PC-3 (cell line): ENCODE measurements at regions not wholly inside any gene's neighbourhood (a gene's known extent, or its start where the extent isn't known, plus 50 kb on each side); places are given as distances from the start of the nearest gene placed in this dataset.

Experiments used
- CTCF ChIP-seq: fragments of 300-600 bp; sonication (generic); conservative IDR thresholded peaks from 2 replicates; pipeline ENCODE4 v1.5.1; 2017; ENCODE audit warnings: antibody characterized with exemption, low read depth, mild to moderate bottlenecking, low read length
- EZH2 ChIP-seq: fragments of 300-600 bp; sonication (generic); IDR thresholded peaks from one replicate; pipeline ENCODE4 v1.6.1; 2017; ENCODE audit warnings: antibody characterized with exemption, mild to moderate bottlenecking, low read length; ENCODE audit not compliant: unreplicated experiment

- TF ChIP-seq EZH2 (no peak), CTCF (no peak)
These were observed 536.8 kb upstream of the JAG1 start for GRCh38 chr20:11210611-11211010.
